GM19438 (cell line): ENCODE measurements at regions not wholly inside any gene's neighbourhood (a gene's known extent, or its start where the extent isn't known, plus 50 kb on each side); places are given as distances from the start of the nearest gene placed in this dataset.
"Not testable (repeated sequence)": the region's sequence is repeated elsewhere in the genome, so short reads cannot be mapped to it uniquely, and the experiment has no call there.

Experiments used
- ATAC-seq: cut with Tn5 transposase; IDR thresholded peaks from one replicate; pipeline ENCODE4 v1.9.1; 2021; ENCODE audit warnings: low read depth; ENCODE audit not compliant: unreplicated experiment

DNA sequence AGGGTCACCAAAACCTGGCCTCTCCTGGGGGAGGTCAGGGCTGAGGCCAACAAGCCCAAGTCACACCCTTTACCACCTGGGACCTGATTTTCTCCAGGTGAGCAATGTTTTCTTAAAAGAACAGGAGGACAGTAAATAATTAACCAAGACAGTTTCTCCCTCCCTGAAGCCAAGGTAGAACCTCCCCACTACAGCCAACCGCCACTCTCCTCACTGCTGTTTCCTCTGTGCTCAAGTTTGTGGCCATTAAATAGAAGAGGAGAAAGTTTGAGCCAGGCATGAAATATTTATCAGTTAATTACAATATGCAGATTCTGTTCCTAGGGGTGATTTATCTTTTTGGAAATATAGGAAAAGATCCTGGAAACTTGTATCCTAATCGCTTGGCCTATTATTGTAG is 150.6 kb upstream of the ANKRD20A1 start:
- not testable (repeated sequence) for ATAC-seq

GRCh38 chr9:67711429-67711828 is 147.3 kb upstream of the ANKRD20A1 start:
- ATAC-seq, result not testable (repeated sequence)

- ATAC-seq, result not testable (repeated sequence)
Measured at GRCh38 chr9:67711931-67712330, 146.8 kb upstream of the ANKRD20A1 start.

GRCh38 chr9:67712956-67713355 is 145.8 kb upstream of the ANKRD20A1 start:
- ATAC-seq, result not testable (repeated sequence)

- ATAC-seq, result not testable (repeated sequence)
Measured at GRCh38 chr9:67717830-67718388, 140.8 kb upstream of the ANKRD20A1 start.

DNA sequence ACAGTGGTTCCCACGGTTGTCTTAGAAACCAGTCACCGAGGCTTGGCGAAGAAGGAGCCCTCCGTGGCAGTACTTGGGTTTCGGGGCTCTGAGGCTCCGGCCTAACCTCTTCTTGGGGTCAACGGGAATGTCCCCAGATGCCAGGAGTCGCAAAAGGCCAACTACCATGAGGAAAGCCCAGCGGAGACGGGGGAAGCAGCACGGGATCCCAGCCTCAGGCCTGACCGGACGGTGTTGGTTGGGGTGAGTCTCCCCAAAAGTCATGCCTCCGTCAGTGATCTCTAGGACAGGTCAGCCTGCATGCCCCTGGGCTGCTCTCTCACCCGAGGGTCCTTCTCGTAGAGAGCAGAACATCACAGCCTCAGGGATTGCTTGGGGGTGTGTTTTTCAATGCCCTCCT is 138.2 kb upstream of the ANKRD20A1 start:
- not testable (repeated sequence) for ATAC-seq

DNA sequence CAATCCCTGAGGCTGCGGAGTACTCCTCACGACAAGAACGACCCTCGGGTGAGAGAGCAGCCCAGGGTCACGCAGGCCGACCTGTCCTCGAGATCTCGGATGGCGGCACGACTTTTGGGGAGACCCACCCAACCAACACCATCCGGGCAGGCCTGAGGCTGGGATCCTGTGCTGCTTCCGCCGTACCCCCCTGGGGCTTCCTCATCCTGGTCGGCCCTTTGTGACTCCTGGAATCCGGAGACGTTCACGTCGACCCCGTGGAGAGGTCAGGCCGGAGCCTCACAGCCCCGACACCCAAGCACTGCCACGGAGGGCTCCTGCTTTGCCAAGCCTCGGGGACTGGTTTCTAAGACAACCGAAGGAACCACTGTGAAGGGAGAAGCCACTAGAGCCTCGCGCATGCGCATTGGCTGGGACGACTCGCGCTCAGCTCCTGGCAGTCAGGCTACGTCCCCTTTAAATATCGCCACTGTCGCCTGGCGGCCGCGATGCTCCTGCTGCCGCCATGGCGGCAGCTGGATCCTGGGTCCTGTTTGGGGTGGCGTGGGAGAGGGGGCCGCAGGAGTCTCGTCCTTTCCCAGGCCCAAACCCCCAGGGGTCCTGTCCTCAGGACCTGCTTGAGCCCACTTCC is 136.2 kb upstream of the ANKRD20A1 start:
- ATAC-seq, result peak; percentile 80

DNA sequence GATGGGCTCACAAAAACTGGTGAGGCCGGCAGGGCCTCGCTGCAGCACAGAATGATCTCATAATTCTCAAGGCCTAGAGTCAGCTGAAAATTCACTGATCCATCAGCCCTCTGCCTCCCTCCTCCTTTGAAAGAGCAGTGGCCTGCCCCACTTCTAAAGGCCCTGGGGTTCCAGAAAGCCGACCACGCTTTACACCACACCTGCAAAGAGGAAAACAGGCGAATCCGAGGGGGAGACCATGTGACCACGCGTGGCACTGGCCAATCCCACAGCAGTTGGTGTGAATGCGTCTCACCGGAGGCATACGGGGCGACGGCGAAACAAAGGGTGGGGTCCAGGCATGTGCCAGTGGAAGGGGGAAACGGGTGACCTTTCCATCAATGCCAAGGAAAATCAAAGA is 135.5 kb upstream of the ANKRD20A1 start:
- ATAC-seq, result not testable (repeated sequence)

DNA sequence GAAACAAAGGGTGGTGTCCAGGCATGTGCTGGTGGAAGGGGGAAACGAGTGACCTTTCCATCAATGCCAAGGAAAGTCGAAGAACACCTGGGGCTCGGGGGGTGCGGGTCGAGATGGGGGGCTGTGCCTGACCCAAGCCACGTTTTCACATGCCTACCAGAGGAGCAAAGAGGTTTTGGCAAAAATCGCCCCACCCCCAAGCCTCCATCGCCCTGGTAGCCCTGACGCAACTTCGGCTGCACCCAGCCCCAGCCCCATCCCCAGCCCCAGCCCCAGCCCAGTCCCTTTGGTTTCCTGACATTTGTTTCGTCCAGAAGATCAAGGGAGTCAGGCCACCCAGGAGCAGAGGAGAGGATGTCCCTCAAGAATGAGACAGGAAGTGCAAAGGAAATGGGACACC is 133.8 kb upstream of the ANKRD20A1 start:
- not testable (repeated sequence) for ATAC-seq

- peak; percentile 46 for ATAC-seq
Measured at GRCh38 chr9:67726213-67726988, 132.3 kb upstream of the ANKRD20A1 start.

DNA sequence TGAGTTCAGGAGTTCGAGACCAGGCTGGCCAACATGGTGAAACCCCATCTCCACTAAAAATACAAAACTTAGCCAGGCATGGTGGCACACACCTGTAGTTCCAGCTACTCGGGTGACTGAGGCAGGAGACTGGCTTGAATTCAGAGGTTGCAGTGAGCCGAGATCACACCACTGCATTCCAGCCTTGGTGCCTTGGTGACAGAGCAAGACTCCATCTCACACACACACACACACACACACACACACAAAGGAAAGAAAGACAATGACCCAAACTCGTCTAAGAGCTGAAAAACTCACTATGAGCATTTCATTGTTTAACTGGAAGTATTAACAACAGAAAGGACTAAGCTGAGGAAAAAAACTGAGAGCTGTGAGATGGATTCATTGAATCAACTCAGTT is 95.6 kb upstream of the ANKRD20A1 start:
- not testable (repeated sequence) for ATAC-seq

DNA sequence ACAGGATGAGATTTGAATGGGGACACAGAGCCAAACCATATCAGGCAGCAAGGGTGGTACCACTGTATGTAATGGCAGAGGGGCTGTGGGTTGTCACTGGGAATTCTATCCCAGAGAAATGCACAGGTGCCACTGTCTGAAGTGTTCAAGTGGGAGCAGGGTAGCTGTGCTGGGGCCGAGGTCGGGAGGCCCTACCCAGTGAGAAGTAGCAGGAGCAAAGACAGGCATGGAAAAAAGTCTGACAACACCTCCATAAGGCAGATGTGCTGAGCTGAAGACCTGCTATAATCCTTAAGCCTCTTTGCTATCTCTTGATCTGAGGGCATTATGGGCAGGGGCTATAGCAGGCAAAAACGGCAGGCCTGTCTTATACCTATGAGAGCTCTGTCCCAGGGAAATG is 86.9 kb upstream of the ANKRD20A1 start:
- not testable (repeated sequence) for ATAC-seq

DNA sequence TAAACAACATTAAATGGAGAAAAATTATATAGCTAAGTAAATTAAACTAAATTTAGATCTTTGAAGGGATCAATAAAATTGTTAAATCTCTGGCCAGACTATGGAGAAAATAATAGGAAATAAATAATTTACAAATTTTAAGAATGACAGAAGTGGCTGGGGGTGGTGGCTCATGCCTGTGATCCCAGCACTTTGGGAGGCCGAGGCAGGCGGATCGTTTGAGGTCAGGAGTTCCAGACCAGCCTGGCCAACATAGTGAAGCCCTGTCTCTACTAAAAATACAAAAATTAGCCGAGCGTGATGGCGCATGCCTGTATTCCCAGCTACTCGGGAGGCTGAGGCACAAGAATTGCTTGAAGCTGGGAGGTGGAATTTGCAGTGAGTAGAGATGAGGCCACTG is 58.6 kb upstream of the ANKRD20A1 start:
- not testable (repeated sequence) for ATAC-seq
